ENCODE measurements at regions not wholly inside any gene's neighbourhood (a gene's known extent, or its start where the extent isn't known, plus 50 kb on each side); places are given as distances from the start of the nearest gene placed in this dataset.

- TF ChIP-seq GATA3 (IDR thresholded peaks at IDR 0.05; ENCODE audit: low read depth, low read length) (no peak), GATA2 (IDR thresholded peaks at IDR 0.05; ENCODE audit: low read depth, low read length) (no peak)
Measured at GRCh38 chr15:39326306-39326975, 254.4 kb upstream of the THBS1 start.

GRCh38 chr15:39327005-39327730, 253.7 kb upstream of the THBS1 start:
- no peak for TF ChIP-seq GATA2 (IDR thresholded peaks at IDR 0.05; ENCODE audit: low read depth, low read length)

GRCh38 chr15:39330061-39330460, 250.8 kb upstream of the THBS1 start:
- no peak for TF ChIP-seq GATA3 (IDR thresholded peaks at IDR 0.05; ENCODE audit: low read depth, low read length)
- TF ChIP-seq GATA2 (IDR thresholded peaks at IDR 0.05; ENCODE audit: low read depth, low read length), result no peak; the same call in 1 of the 2 replicates

GRCh38 chr15:39331584-39331983, 249.3 kb upstream of the THBS1 start:
- no peak for TF ChIP-seq GATA3 (IDR thresholded peaks at IDR 0.05; ENCODE audit: low read depth, low read length)
- TF ChIP-seq GATA2 (IDR thresholded peaks at IDR 0.05; ENCODE audit: low read depth, low read length), result no peak

GRCh38 chr15:39332846-39333245, 248.0 kb upstream of the THBS1 start:
- TF ChIP-seq GATA3 (IDR thresholded peaks at IDR 0.05; ENCODE audit: low read depth, low read length) (no peak), GATA2 (IDR thresholded peaks at IDR 0.05; ENCODE audit: low read depth, low read length) (no peak)

GRCh38 chr15:39333393-39333792, 247.5 kb upstream of the THBS1 start:
- TF ChIP-seq GATA3 (IDR thresholded peaks at IDR 0.05; ENCODE audit: low read depth, low read length) (no peak), GATA2 (IDR thresholded peaks at IDR 0.05; ENCODE audit: low read depth, low read length) (no peak)

- TF ChIP-seq GATA3 (IDR thresholded peaks at IDR 0.05; ENCODE audit: low read depth, low read length) (no peak), GATA2 (IDR thresholded peaks at IDR 0.05; ENCODE audit: low read depth, low read length) (no peak)
Measured at GRCh38 chr15:39333896-39334295, 247.0 kb upstream of the THBS1 start.

GRCh38 chr15:39336926-39337325, 244.0 kb upstream of the THBS1 start:
- TF ChIP-seq GATA3 (IDR thresholded peaks at IDR 0.05; ENCODE audit: low read depth, low read length) (no peak), GATA2 (IDR thresholded peaks at IDR 0.05; ENCODE audit: low read depth, low read length) (no peak)

- TF ChIP-seq GATA2 (IDR thresholded peaks at IDR 0.05; ENCODE audit: low read depth, low read length), result no peak
- TF ChIP-seq GATA3 (IDR thresholded peaks at IDR 0.05; ENCODE audit: low read depth, low read length), result no peak
Measured at GRCh38 chr15:39338251-39338650, 242.6 kb upstream of the THBS1 start.

GRCh38 chr15:39340903-39341645, 239.8 kb upstream of the THBS1 start:
- TF ChIP-seq GATA2 (IDR thresholded peaks at IDR 0.05; ENCODE audit: low read depth, low read length), result no peak

GRCh38 chr15:39344662-39345141, 236.2 kb upstream of the THBS1 start:
- TF ChIP-seq GATA3 (IDR thresholded peaks at IDR 0.05; ENCODE audit: low read depth, low read length) (no peak), GATA2 (IDR thresholded peaks at IDR 0.05; ENCODE audit: low read depth, low read length) (no peak)

GRCh38 chr15:39345176-39345575, 235.7 kb upstream of the THBS1 start:
- TF ChIP-seq GATA2 (IDR thresholded peaks at IDR 0.05; ENCODE audit: low read depth, low read length), result no peak
- no peak for TF ChIP-seq GATA3 (IDR thresholded peaks at IDR 0.05; ENCODE audit: low read depth, low read length)

GRCh38 chr15:39347453-39347852, 233.4 kb upstream of the THBS1 start:
- TF ChIP-seq GATA3 (IDR thresholded peaks at IDR 0.05; ENCODE audit: low read depth, low read length) (no peak), GATA2 (IDR thresholded peaks at IDR 0.05; ENCODE audit: low read depth, low read length) (no peak)

- no peak for TF ChIP-seq GATA2 (IDR thresholded peaks at IDR 0.05; ENCODE audit: low read depth, low read length)
- TF ChIP-seq GATA3 (IDR thresholded peaks at IDR 0.05; ENCODE audit: low read depth, low read length), result no peak
Measured at GRCh38 chr15:39350785-39351184, 230.1 kb upstream of the THBS1 start.

Data from SH-SY5Y (cell line).